Rectal smooth muscle tissue (tissue), 1 donor: ENCODE measurements at regions not wholly inside any gene's neighbourhood (a gene's known extent, or its start where the extent isn't known, plus 50 kb on each side); places are given as distances from the start of the nearest gene placed in this dataset.
A peak's percentile ranks its signal among the peaks of the same experiment; 100 is the strongest.
"Not testable (repeated sequence)": the region's sequence is repeated elsewhere in the genome, so short reads cannot be mapped to it uniquely, and the experiment has no call there.

Experiments
- H3K27ac ChIP-seq: one replicate; pipeline ENCODE4 v1.7.0; 2013; ENCODE audit warnings: low read depth, low read length, inconsistent platforms
- H3K27me3 ChIP-seq: one replicate; pipeline ENCODE4 v1.7.0; 2013; ENCODE audit warnings: low read length; ENCODE audit not compliant: control insufficient read depth, insufficient read depth
- H3K36me3 ChIP-seq: one replicate; pipeline ENCODE4 v1.7.0; 2013; ENCODE audit warnings: low read length; ENCODE audit not compliant: control insufficient read depth, insufficient read depth
- H3K4me1 ChIP-seq: one replicate; pipeline ENCODE4 v1.7.0; 2013; ENCODE audit warnings: low read length; ENCODE audit not compliant: control insufficient read depth, insufficient read depth
- H3K4me3 ChIP-seq: one replicate; pipeline ENCODE4 v1.7.0; 2013; ENCODE audit warnings: low read length
- H3K9ac ChIP-seq: one replicate; pipeline ENCODE4 v1.7.0; 2013; ENCODE audit warnings: low read length

- Histone ChIP-seq H3K4me1 (peaks cover 10% of the 10 kb centered on the region), H3K27ac (peak overlapping the region; percentile 37), H3K9ac (no peak overlapping the region), H3K36me3 (no peaks in the 10 kb centered on the region), H3K27me3 (no peaks in the 10 kb centered on the region), H3K4me3 (no peak overlapping the region)
Measured at GRCh38 chr7:81299711-81300110, 380.9 kb upstream of the SEMA3C start.

GRCh38 chr7:81298951-81299666, 380.3 kb upstream of the SEMA3C start:
- H3K4me1 ChIP-seq, result peaks cover 10% of the 10 kb centered on the region
- no peak overlapping the region for H3K9ac ChIP-seq
- no peaks in the 10 kb centered on the region for H3K27me3 ChIP-seq
- H3K27ac ChIP-seq, result no peak overlapping the region
- no peaks in the 10 kb centered on the region for H3K36me3 ChIP-seq
- H3K4me3 ChIP-seq, result no peak overlapping the region

GRCh38 chr7:81297317-81297716, 378.5 kb upstream of the SEMA3C start:
- H3K36me3 ChIP-seq, result no peaks in the 10 kb centered on the region
- H3K9ac ChIP-seq, result no peak overlapping the region
- H3K4me3 ChIP-seq, result no peak overlapping the region
- H3K27me3 ChIP-seq, result no peaks in the 10 kb centered on the region
- H3K27ac ChIP-seq, result no peak overlapping the region
- peaks cover 10% of the 10 kb centered on the region for H3K4me1 ChIP-seq

- H3K4me1 ChIP-seq, result peaks cover 10% of the 10 kb centered on the region
Measured at GRCh38 chr7:81296726-81297125, 377.9 kb upstream of the SEMA3C start.

GRCh38 chr7:81294897-81295515, 376.2 kb upstream of the SEMA3C start:
- H3K4me1 ChIP-seq, result peaks cover 5% of the 10 kb centered on the region
- no peaks in the 10 kb centered on the region for H3K27me3 ChIP-seq
- no peak overlapping the region for H3K4me3 ChIP-seq
- no peaks in the 10 kb centered on the region for H3K36me3 ChIP-seq
- no peak overlapping the region for H3K27ac ChIP-seq
- no peak overlapping the region for H3K9ac ChIP-seq

More at GRCh38 chr7:81296726-81297125, 377.9 kb upstream of the SEMA3C start:
- Histone ChIP-seq H3K27me3 (no peaks in the 10 kb centered on the region), H3K4me3 (no peak overlapping the region), H3K27ac (no peak overlapping the region), H3K9ac (no peak overlapping the region), H3K36me3 (no peaks in the 10 kb centered on the region)

- Histone ChIP-seq H3K9ac (no peak overlapping the region), H3K27me3 (no peaks in the 10 kb centered on the region), H3K27ac (no peak overlapping the region), H3K36me3 (no peaks in the 10 kb centered on the region), H3K4me3 (no peak overlapping the region), H3K4me1 (no peaks in the 10 kb centered on the region)
Measured at GRCh38 chr7:81293806-81294205, 375.0 kb upstream of the SEMA3C start.

GRCh38 chr7:81286754-81287153, 367.9 kb upstream of the SEMA3C start:
- not testable (repeated sequence) for H3K27me3 ChIP-seq, H3K36me3 ChIP-seq, H3K9ac ChIP-seq, H3K4me1 ChIP-seq, H3K27ac ChIP-seq, H3K4me3 ChIP-seq

- Histone ChIP-seq H3K9ac (no peak overlapping the region), H3K27me3 (no peaks in the 10 kb centered on the region)
Measured at GRCh38 chr7:81285142-81285871, 366.5 kb upstream of the SEMA3C start.

GRCh38 chr7:81284576-81284975, 365.7 kb upstream of the SEMA3C start:
- H3K36me3 ChIP-seq, result no peaks in the 10 kb centered on the region
- H3K27me3 ChIP-seq, result no peaks in the 10 kb centered on the region

More at GRCh38 chr7:81285142-81285871, 366.5 kb upstream of the SEMA3C start:
- Histone ChIP-seq H3K4me1 (no peaks in the 10 kb centered on the region), H3K4me3 (no peak overlapping the region), H3K27ac (no peak overlapping the region), H3K36me3 (no peaks in the 10 kb centered on the region)

GRCh38 chr7:81280531-81280930, 361.7 kb upstream of the SEMA3C start:
- no peaks in the 10 kb centered on the region for H3K4me1 ChIP-seq
- H3K4me3 ChIP-seq, result no peak overlapping the region
- no peak overlapping the region for H3K27ac ChIP-seq
- H3K36me3 ChIP-seq, result no peaks in the 10 kb centered on the region
- no peaks in the 10 kb centered on the region for H3K27me3 ChIP-seq
- no peak overlapping the region for H3K9ac ChIP-seq

More at GRCh38 chr7:81284576-81284975, 365.7 kb upstream of the SEMA3C start:
- Histone ChIP-seq H3K9ac (no peak overlapping the region), H3K27ac (no peak overlapping the region), H3K4me1 (no peaks in the 10 kb centered on the region), H3K4me3 (no peak overlapping the region)

- H3K27ac ChIP-seq, result no peak overlapping the region
- H3K36me3 ChIP-seq, result no peaks in the 10 kb centered on the region
- no peaks in the 10 kb centered on the region for H3K4me1 ChIP-seq
- H3K27me3 ChIP-seq, result no peaks in the 10 kb centered on the region
- no peak overlapping the region for H3K9ac ChIP-seq
- H3K4me3 ChIP-seq, result no peak overlapping the region
Measured at GRCh38 chr7:81277691-81278090, 358.8 kb upstream of the SEMA3C start.

- Histone ChIP-seq H3K27me3 (no peaks in the 10 kb centered on the region), H3K4me3 (no peak overlapping the region), H3K27ac (no peak overlapping the region), H3K4me1 (no peaks in the 10 kb centered on the region), H3K36me3 (no peaks in the 10 kb centered on the region), H3K9ac (no peak overlapping the region)
Measured at GRCh38 chr7:81273601-81274397, 354.9 kb upstream of the SEMA3C start.
